NCI-H187 (cell line): ENCODE measurements at regions not wholly inside any gene's neighbourhood (a gene's known extent, or its start where the extent isn't known, plus 50 kb on each side); places are given as distances from the start of the nearest gene placed in this dataset.
"Not testable (repeated sequence)": the region's sequence is repeated elsewhere in the genome, so short reads cannot be mapped to it uniquely, and the experiment has no call there.

ENCODE experiments used
- DNase-seq, 2 experiments: peaks; one replicate each; lab custom pipeline; 2025; lab: John Stamatoyannopoulos, UW

GRCh38 chr1:213585402-213585801 is 402.4 kb upstream of the PROX1 start:
- DNase-seq = no peak

- no peak for DNase-seq
These were observed 401.7 kb upstream of the PROX1 start for GRCh38 chr1:213585959-213586586.

- no peak for DNase-seq
These were observed 401.2 kb upstream of the PROX1 start for GRCh38 chr1:213586587-213586972.

GRCh38 chr1:213596729-213597128 is 391.0 kb upstream of the PROX1 start:
- DNase-seq = no peak

GRCh38 chr1:213598263-213598662 is 389.5 kb upstream of the PROX1 start:
- no peak for DNase-seq

GRCh38 chr1:213600879-213601278 is 386.9 kb upstream of the PROX1 start:
- DNase-seq = no peak

- not testable (repeated sequence) for DNase-seq
These were observed 386.1 kb upstream of the PROX1 start for GRCh38 chr1:213601705-213602104.

- DNase-seq = no peak
These were observed 384.8 kb upstream of the PROX1 start for GRCh38 chr1:213602796-213603486.

GRCh38 chr1:213604477-213604876 is 383.3 kb upstream of the PROX1 start:
- DNase-seq = no peak

GRCh38 chr1:213605732-213606131 is 382.0 kb upstream of the PROX1 start:
- no peak for DNase-seq

GRCh38 chr1:213606252-213606820 is 381.4 kb upstream of the PROX1 start:
- no peak for DNase-seq

GRCh38 chr1:213613549-213613948 is 374.2 kb upstream of the PROX1 start:
- DNase-seq = no peak

- DNase-seq = no peak
These were observed 372.4 kb upstream of the PROX1 start for GRCh38 chr1:213615226-213615916.

- no peak for DNase-seq
These were observed 370.6 kb upstream of the PROX1 start for GRCh38 chr1:213617133-213617532.

- DNase-seq = no peak
These were observed 369.7 kb upstream of the PROX1 start for GRCh38 chr1:213618094-213618493.

GRCh38 chr1:213619026-213619425 is 368.7 kb upstream of the PROX1 start:
- DNase-seq = no peak

- DNase-seq = no peak
These were observed 366.7 kb upstream of the PROX1 start for GRCh38 chr1:213621077-213621476.

- DNase-seq = no peak
These were observed 365.3 kb upstream of the PROX1 start for GRCh38 chr1:213622365-213623063.

GRCh38 chr1:213623064-213623581 is 364.6 kb upstream of the PROX1 start:
- no peak for DNase-seq

- DNase-seq = no peak
These were observed 363.9 kb upstream of the PROX1 start for GRCh38 chr1:213623862-213624261.

GRCh38 chr1:213636778-213637177 is 351.0 kb upstream of the PROX1 start:
- not testable (repeated sequence) for DNase-seq

GRCh38 chr1:213641312-213641711 is 346.5 kb upstream of the PROX1 start:
- no peak for DNase-seq
